Endothelial cell of hepatic sinusoid (primary cell): ENCODE measurements at regions not wholly inside any gene's neighbourhood (a gene's known extent, or its start where the extent isn't known, plus 50 kb on each side); places are given as distances from the start of the nearest gene placed in this dataset.
"Not testable (repeated sequence)": the region's sequence is repeated elsewhere in the genome, so short reads cannot be mapped to it uniquely, and the experiment has no call there.

Experiments
- in situ Hi-C: cut with HindIII; loops from 2 replicates; pipeline ENCODE4 v1.10.0; 2017; ENCODE audit warnings: low sequenced_read_pairs

GRCh38 chr9:119697996-119698395 lies 328.8 kb upstream of the BRINP1 start:
- in situ Hi-C loops: no loop called here

GRCh38 chr9:119689879-119690278 lies 320.6 kb upstream of the BRINP1 start:
- in situ Hi-C loops: no loop called here

GRCh38 chr9:119688547-119688946 lies 319.3 kb upstream of the BRINP1 start:
- in situ Hi-C loops: no loop called here

- in situ Hi-C loops: no loop called here
These were observed 308.7 kb upstream of the BRINP1 start for GRCh38 chr9:119677811-119678505.

GRCh38 chr9:119675951-119676350 lies 306.7 kb upstream of the BRINP1 start:
- in situ Hi-C loops: no loop called here

- in situ Hi-C loops: not testable (repeated sequence)
These were observed 303.5 kb upstream of the BRINP1 start for GRCh38 chr9:119672763-119673162.

GRCh38 chr9:119667916-119668315 lies 298.7 kb upstream of the BRINP1 start:
- in situ Hi-C loops: no loop called here

- in situ Hi-C loops: no loop called here
These were observed 297.9 kb upstream of the BRINP1 start for GRCh38 chr9:119667163-119667562.

GRCh38 chr9:119662329-119662728 lies 293.1 kb upstream of the BRINP1 start:
- in situ Hi-C loops: no loop called here

- in situ Hi-C loops: no loop called here
These were observed 283.7 kb upstream of the BRINP1 start for GRCh38 chr9:119652931-119653330.

GRCh38 chr9:119649205-119649604 lies 280.0 kb upstream of the BRINP1 start:
- in situ Hi-C loops: no loop called here

GRCh38 chr9:119639287-119639955 lies 270.2 kb upstream of the BRINP1 start:
- in situ Hi-C loops: no loop called here

GRCh38 chr9:119634006-119634405 lies 264.8 kb upstream of the BRINP1 start:
- in situ Hi-C loops: no loop called here

- in situ Hi-C loops: no loop called here
These were observed 242.3 kb upstream of the BRINP1 start for GRCh38 chr9:119611565-119611964.

GRCh38 chr9:119609277-119609971 lies 240.2 kb upstream of the BRINP1 start:
- in situ Hi-C loops: no loop called here

- in situ Hi-C loops: no loop called here
These were observed 232.4 kb upstream of the BRINP1 start for GRCh38 chr9:119601632-119602031.

- in situ Hi-C loops: no loop called here
These were observed 228.3 kb upstream of the BRINP1 start for GRCh38 chr9:119597499-119597898.

- in situ Hi-C loops: no loop called here
These were observed 227.5 kb upstream of the BRINP1 start for GRCh38 chr9:119596703-119597102.

- in situ Hi-C loops: no loop called here
These were observed 219.9 kb upstream of the BRINP1 start for GRCh38 chr9:119588874-119589744.

GRCh38 chr9:119577881-119578280 lies 208.6 kb upstream of the BRINP1 start:
- in situ Hi-C loops: no loop called here

GRCh38 chr9:119559986-119560385 lies 190.8 kb upstream of the BRINP1 start:
- in situ Hi-C loops: no loop called here
